T-helper 9 cell (primary cell): ENCODE measurements at regions not wholly inside any gene's neighbourhood (a gene's known extent, or its start where the extent isn't known, plus 50 kb on each side); places are given as distances from the start of the nearest gene placed in this dataset.
"Not testable (repeated sequence)": the region's sequence is repeated elsewhere in the genome, so short reads cannot be mapped to it uniquely, and the experiment has no call there.

Source experiments
- DNase-seq: peaks from one replicate; pipeline ENCODE4 v3.0.0-alpha.2; 2020

- DNase-seq, result no peak
Measured at GRCh38 chr9:81321551-81321950, 367.8 kb downstream of the TLE1 start.

GRCh38 chr9:81320909-81321482 lies 368.4 kb downstream of the TLE1 start:
- no peak for DNase-seq

GRCh38 chr9:81318571-81318970 lies 370.8 kb downstream of the TLE1 start:
- DNase-seq, result no peak

- no peak for DNase-seq
Measured at GRCh38 chr9:81317939-81318338, 371.4 kb downstream of the TLE1 start.

GRCh38 chr9:81317223-81317622 lies 372.1 kb downstream of the TLE1 start:
- DNase-seq, result no peak

DNA sequence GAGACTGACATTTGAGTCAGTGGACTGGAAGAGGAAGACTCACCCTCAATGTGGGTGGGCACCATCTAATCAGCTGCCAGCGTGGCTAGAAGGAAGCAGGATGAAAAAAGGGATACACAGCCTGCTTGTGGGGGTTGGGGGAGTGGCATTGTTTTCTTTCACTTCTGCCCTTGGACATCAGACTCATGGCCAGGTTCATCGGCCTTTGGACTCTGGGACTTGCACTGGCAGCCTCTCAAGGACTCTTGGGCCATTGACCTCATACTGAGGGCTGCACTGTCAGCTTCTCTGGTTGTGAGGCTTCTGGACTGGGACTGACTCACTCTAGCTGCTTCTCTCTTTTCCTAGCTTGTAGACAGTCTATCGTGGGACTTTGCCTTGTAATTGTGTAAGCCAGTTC lies 374.9 kb downstream of the TLE1 start:
- no peak for DNase-seq

DNA sequence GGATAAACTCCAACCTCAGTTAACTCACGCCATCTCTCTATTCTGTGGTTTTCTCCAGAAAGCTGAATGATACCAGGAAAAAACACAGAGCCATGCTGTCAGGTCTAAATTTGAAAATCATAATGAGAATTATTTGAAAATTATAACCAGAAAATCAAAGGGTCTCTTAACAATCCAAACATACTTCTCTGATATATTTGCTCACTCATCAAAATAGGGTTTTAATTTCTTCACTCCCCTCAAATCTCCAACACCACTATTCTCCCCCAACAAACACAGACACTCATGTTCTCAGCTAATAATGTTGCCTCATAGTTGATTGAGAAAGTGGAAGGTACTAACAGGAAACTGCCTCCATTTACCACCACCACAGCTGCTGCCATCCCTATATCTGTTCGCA lies 375.5 kb downstream of the TLE1 start:
- DNase-seq, result no peak

- no peak for DNase-seq
Measured at GRCh38 chr9:81312346-81312745, 377.0 kb downstream of the TLE1 start.

GRCh38 chr9:81308404-81308803 lies 380.9 kb downstream of the TLE1 start:
- DNase-seq, result no peak

GRCh38 chr9:81307791-81308190 lies 381.6 kb downstream of the TLE1 start:
- not testable (repeated sequence) for DNase-seq

- no peak for DNase-seq
Measured at GRCh38 chr9:81305561-81306182, 383.7 kb downstream of the TLE1 start.

DNA sequence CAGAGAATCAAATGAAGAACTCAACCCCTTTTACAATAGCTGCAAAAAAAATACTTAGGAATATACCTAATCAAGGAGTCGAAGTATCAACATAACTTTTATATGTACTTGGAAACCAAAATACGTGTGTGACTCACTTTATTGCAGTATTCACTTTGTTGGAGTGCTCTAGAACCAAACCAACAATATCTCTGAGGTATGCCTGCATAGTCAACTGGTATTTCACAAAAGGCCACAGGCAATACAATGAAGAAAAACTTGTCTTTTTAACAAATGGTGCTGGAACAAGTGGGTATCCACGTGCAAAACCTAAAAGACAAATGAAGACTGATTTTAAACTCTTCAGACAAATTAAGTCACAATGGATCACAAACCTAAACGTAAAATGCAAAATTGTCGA lies 385.7 kb downstream of the TLE1 start:
- DNase-seq, result no peak

DNA sequence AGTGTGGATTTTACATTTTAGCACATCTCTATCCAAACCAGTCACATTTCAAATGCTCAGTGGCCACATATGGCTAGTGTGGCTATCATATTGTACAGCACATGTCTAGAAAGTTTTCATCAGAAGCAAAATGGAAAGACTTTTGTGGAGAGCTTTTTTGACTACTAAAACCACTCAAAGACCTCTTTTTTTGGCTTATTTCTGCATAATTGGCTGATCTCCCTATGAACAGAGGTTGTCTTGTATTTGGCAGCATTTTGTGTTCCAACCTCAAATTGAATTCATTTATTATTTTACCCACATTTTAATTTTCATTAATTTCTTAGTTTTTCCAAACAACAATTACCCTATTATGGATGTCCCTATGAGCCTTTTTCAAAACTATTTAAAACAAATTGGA lies 395.7 kb downstream of the TLE1 start:
- DNase-seq, result no peak

- DNase-seq, result no peak
Measured at GRCh38 chr9:81292056-81292805, 397.1 kb downstream of the TLE1 start.

- DNase-seq, result no peak
Measured at GRCh38 chr9:81289622-81290021, 399.7 kb downstream of the TLE1 start.

DNA sequence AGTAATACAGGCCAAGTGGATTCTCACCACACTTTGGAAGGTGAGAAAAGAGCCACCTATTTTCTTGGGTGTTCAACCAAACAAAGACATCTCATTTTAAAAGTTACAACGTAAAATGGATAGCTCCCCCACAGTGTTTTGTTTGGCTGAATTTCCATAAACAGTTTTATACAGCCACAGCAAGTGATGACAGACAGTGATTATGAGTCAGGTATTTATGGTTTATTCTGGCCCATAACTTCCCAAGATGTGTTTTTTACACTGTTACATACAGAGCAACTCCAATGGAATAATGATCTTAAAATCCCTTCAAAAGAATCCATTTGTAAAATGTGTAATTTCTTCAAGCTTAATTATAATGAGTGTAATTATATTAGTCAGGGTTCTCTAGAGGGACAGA lies 421.3 kb downstream of the TLE1 start:
- no peak for DNase-seq

- DNase-seq, result no peak
Measured at GRCh38 chr9:81266674-81267073, 422.7 kb downstream of the TLE1 start.

DNA sequence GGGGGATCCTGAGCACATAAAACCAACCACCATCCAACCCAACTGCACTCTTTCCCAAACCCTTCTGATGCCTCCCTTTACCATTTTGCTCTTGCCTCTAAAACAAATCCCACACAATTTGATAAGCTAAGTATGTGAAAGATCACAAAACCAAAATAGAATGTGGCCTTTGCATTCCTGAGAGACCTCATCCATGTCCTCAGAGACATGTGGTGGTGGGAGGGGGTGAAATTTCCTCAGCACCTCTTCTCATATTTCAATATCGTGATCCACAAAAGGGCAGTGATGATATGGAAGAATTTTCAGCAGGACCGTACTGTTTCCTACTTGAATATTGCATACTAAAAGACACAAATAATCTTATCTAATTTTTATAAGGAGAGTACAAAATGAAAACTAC lies 423.3 kb downstream of the TLE1 start:
- no peak for DNase-seq

DNA sequence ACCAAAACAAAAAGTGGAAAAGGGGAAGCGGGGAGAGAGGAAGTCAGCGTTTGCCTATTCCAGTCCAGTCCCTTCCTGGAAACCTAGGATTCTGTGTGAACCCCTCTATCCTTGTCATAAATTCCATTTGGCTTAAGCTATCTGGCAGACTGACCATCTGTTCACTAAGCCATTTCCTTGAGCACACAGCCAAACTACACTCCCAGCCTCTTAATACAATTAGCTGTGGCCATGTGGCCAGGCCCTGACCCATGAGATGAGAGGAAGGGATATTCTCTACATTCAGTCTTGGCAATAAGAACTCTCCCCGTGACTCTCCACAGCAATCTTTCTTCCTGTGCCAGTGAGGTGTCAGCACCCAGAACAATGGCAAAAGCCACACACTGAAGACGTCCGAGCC lies 424.8 kb downstream of the TLE1 start:
- no peak for DNase-seq

DNA sequence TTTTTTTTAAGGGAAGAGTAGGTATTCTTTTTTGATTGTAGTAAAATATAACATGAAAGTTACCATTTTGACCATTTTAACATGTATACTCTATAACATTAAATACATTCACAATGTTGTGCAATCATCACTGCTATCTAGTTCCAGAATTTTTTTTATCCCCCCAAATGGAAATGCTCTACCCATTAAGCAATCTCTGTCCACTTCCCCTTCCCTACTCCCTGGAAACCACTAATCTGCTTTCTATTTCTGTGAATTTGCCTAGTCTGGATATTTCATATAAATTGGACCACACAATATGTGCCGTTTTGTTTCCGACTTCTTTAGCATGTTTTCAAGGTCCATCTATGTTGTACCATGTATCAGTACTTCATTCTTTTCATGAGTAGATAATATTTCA lies 429.5 kb downstream of the TLE1 start:
- DNase-seq, result no peak

- no peak for DNase-seq
Measured at GRCh38 chr9:81256368-81256767, 433.0 kb downstream of the TLE1 start.

GRCh38 chr9:81250606-81251005 lies 438.7 kb downstream of the TLE1 start:
- no peak for DNase-seq

DNA sequence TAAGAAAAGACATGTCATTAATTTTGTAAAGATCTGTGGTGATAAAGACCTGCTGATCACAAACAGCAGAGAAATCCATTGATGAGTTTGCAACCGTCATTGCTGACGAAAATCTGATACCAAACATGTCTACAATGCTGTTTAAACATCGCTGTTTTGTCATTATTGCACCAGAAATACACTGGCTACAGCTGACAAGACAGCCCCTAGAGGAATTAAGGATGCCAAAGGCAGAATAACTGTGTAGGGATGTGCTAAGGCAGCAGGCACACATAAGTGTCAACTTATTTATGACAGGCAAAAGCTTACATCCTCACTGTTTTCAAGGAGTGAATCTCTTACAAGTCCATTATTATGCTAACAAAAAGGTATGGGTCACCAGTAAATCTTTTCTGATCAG lies 439.3 kb downstream of the TLE1 start:
- DNase-seq, result no peak

DNA sequence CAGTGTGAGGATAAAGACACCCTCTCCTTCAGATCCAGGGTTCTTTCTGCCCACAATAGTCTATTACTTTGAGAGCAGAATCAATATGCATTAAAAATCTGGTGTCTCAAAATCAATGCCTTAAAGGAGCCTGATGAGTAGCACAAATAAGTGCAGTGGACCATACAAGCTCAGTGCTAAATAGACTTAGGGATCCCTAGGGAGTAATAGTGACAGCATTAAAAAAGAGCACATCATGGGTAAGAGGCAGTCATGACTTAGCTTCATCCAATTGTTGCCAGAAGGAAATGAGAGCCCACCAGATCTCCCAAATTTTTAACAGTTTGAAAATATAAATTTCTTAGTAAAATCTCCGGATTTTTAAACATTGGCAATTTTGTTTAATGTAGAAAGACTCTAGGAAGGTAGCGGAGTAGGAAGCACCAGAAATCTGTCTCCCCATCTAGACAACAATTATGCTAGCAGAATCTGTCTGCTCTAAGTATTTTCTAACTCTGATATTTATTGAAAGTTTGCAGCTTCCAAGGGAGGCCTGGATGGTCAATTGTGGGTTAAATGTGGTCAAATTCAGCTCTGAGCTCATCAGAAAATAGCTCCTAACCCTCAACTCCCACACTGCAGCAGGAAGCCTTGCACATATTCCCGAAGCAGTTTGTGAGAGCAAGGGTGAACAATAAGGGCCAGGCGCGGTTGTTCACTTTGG lies 443.9 kb downstream of the TLE1 start:
- DNase-seq, result no peak
